HG03039 (cell line): ENCODE measurements at regions not wholly inside any gene's neighbourhood (a gene's known extent, or its start where the extent isn't known, plus 50 kb on each side); places are given as distances from the start of the nearest gene placed in this dataset.
"Not testable (repeated sequence)": the region's sequence is repeated elsewhere in the genome, so short reads cannot be mapped to it uniquely, and the experiment has no call there.

Experiments
- ATAC-seq: cut with Tn5 transposase; IDR thresholded peaks from one replicate; pipeline ENCODE4 v1.9.1; 2021; ENCODE audit warnings: mild to moderate bottlenecking, moderate library complexity; ENCODE audit not compliant: unreplicated experiment

- ATAC-seq = no peak
Observed at GRCh38 chr10:121316432-121316831, 281.8 kb downstream of the FGFR2 start.

GRCh38 chr10:121317374-121317773 is 280.9 kb downstream of the FGFR2 start:
- no peak for ATAC-seq

GRCh38 chr10:121322046-121322445 is 276.2 kb downstream of the FGFR2 start:
- ATAC-seq = no peak

- ATAC-seq = no peak
Observed at GRCh38 chr10:121322776-121323175, 275.5 kb downstream of the FGFR2 start.

GRCh38 chr10:121323443-121323842 is 274.8 kb downstream of the FGFR2 start:
- no peak for ATAC-seq

- ATAC-seq = no peak
Observed at GRCh38 chr10:121324678-121325213, 273.5 kb downstream of the FGFR2 start.

- no peak for ATAC-seq
Observed at GRCh38 chr10:121325490-121326231, 272.6 kb downstream of the FGFR2 start.

- ATAC-seq = no peak
Observed at GRCh38 chr10:121326905-121327304, 271.3 kb downstream of the FGFR2 start.

GRCh38 chr10:121327727-121328126 is 270.5 kb downstream of the FGFR2 start:
- no peak for ATAC-seq

- ATAC-seq = not testable (repeated sequence)
Observed at GRCh38 chr10:121329631-121330030, 268.6 kb downstream of the FGFR2 start.

- no peak for ATAC-seq
Observed at GRCh38 chr10:121330563-121330962, 267.7 kb downstream of the FGFR2 start.

GRCh38 chr10:121332353-121332752 is 265.9 kb downstream of the FGFR2 start:
- ATAC-seq = no peak

- ATAC-seq = no peak
Observed at GRCh38 chr10:121332829-121333765, 265.1 kb downstream of the FGFR2 start.

GRCh38 chr10:121335386-121335925 is 262.8 kb downstream of the FGFR2 start:
- no peak for ATAC-seq

GRCh38 chr10:121337427-121337826 is 260.8 kb downstream of the FGFR2 start:
- ATAC-seq = no peak

GRCh38 chr10:121338206-121338980 is 259.9 kb downstream of the FGFR2 start:
- no peak for ATAC-seq

GRCh38 chr10:121339114-121339513 is 259.1 kb downstream of the FGFR2 start:
- ATAC-seq = no peak

- no peak for ATAC-seq
Observed at GRCh38 chr10:121340271-121340831, 257.9 kb downstream of the FGFR2 start.

- no peak for ATAC-seq
Observed at GRCh38 chr10:121351540-121351939, 246.7 kb downstream of the FGFR2 start.

- ATAC-seq = no peak
Observed at GRCh38 chr10:121352231-121352855, 245.9 kb downstream of the FGFR2 start.
